ENCODE measurements at regions not wholly inside any gene's neighbourhood (a gene's known extent, or its start where the extent isn't known, plus 50 kb on each side); places are given as distances from the start of the nearest gene placed in this dataset.

- Histone ChIP-seq H3K36me3 (no peaks in the 10 kb centered on the region), H3K4me1 (no peaks in the 10 kb centered on the region), H3K9me3 (replicated peaks) (no peaks in the 10 kb centered on the region), H3K4me3 (no peak overlapping the region), H3K27me3 (ENCODE audit: low read depth) (no peaks in the 10 kb centered on the region), H3K27ac (replicated peaks) (no peak overlapping the region)
- intact Hi-C loops (cut with micrococcal nuclease) = no loop called here
- no peak for DNase-seq
- TF ChIP-seq CTCF (IDR thresholded peaks at IDR 0.05; ENCODE audit: borderline replicate concordance) = no peak
Measured at GRCh38 chr12:41681898-41682297, 462.8 kb downstream of the GXYLT1 start.

GRCh38 chr12:41680155-41680554, 464.5 kb downstream of the GXYLT1 start:
- TF ChIP-seq CTCF (IDR thresholded peaks at IDR 0.05; ENCODE audit: borderline replicate concordance) = no peak
- H3K27me3 ChIP-seq (ENCODE audit: low read depth) = no peaks in the 10 kb centered on the region
- H3K9me3 ChIP-seq (replicated peaks) = no peaks in the 10 kb centered on the region
- no peaks in the 10 kb centered on the region for H3K4me1 ChIP-seq
- DNase-seq = no peak
- intact Hi-C loops (cut with micrococcal nuclease) = no loop called here
- H3K36me3 ChIP-seq = no peaks in the 10 kb centered on the region
- H3K4me3 ChIP-seq = no peak overlapping the region
- H3K27ac ChIP-seq (replicated peaks) = no peak overlapping the region

- TF ChIP-seq CTCF (IDR thresholded peaks at IDR 0.05; ENCODE audit: borderline replicate concordance) = peak; percentile 52
- H3K27me3 ChIP-seq (ENCODE audit: low read depth) = no peaks in the 10 kb centered on the region
- no peak overlapping the region for H3K4me3 ChIP-seq
- intact Hi-C loops (cut with micrococcal nuclease) = no loop called here
- DNase-seq = no peak
- H3K9me3 ChIP-seq (replicated peaks) = peaks cover 10% of the 10 kb centered on the region
- no peaks in the 10 kb centered on the region for H3K36me3 ChIP-seq
- H3K27ac ChIP-seq (replicated peaks) = no peak overlapping the region
- H3K4me1 ChIP-seq = no peaks in the 10 kb centered on the region
Measured at GRCh38 chr12:41663598-41664265, 475.6 kb downstream of the PDZRN4 start.

- TF ChIP-seq CTCF (IDR thresholded peaks at IDR 0.05; ENCODE audit: borderline replicate concordance) = no peak
- H3K4me1 ChIP-seq = no peaks in the 10 kb centered on the region
- H3K27ac ChIP-seq (replicated peaks) = no peak overlapping the region
- peaks cover 10% of the 10 kb centered on the region for H3K9me3 ChIP-seq (replicated peaks)
- intact Hi-C loops (cut with micrococcal nuclease) = no loop called here
- no peaks in the 10 kb centered on the region for H3K27me3 ChIP-seq (ENCODE audit: low read depth)
- no peak for DNase-seq
- no peaks in the 10 kb centered on the region for H3K36me3 ChIP-seq
- H3K4me3 ChIP-seq = no peak overlapping the region
Measured at GRCh38 chr12:41661141-41661765, 473.1 kb downstream of the PDZRN4 start.

- Histone ChIP-seq H3K9me3 (replicated peaks) (peaks cover 9% of the 10 kb centered on the region), H3K4me1 (no peaks in the 10 kb centered on the region), H3K36me3 (no peaks in the 10 kb centered on the region), H3K27me3 (ENCODE audit: low read depth) (no peaks in the 10 kb centered on the region), H3K4me3 (no peak overlapping the region), H3K27ac (replicated peaks) (no peak overlapping the region)
- intact Hi-C loops (cut with micrococcal nuclease) = no loop called here
- no peak for TF ChIP-seq CTCF (IDR thresholded peaks at IDR 0.05; ENCODE audit: borderline replicate concordance)
- no peak for DNase-seq
Measured at GRCh38 chr12:41656454-41656853, 468.3 kb downstream of the PDZRN4 start.
